Liver (tissue), 8 donors: ENCODE measurements at regions not wholly inside any gene's neighbourhood (a gene's known extent, or its start where the extent isn't known, plus 50 kb on each side); places are given as distances from the start of the nearest gene placed in this dataset.
"Not testable (repeated sequence)": the region's sequence is repeated elsewhere in the genome, so short reads cannot be mapped to it uniquely, and the experiment has no call there.

Experiments used
- DNase-seq: peaks from one replicate; pipeline ENCODE4 v3.0.0-alpha.2; 2017; ENCODE audit warnings: low spot score
- H3K27ac ChIP-seq, 2 donors: one replicate each; pipeline ENCODE4 v1.7.0; 2013; ENCODE audit warnings: inconsistent platforms in 2 of 2, low read length in 2 of 2, control low read depth in 1 of 2, low read depth in 1 of 2, mild to moderate bottlenecking in 1 of 2
- H3K27me3 ChIP-seq, 4 donors: one replicate each; pipeline versions ENCODE4 v1.6.1 to v1.7.0; 2013; ENCODE audit warnings: low read length in 3 of 4, inconsistent platforms in 1 of 4, mild to moderate bottlenecking in 1 of 4, moderate library complexity in 1 of 4; ENCODE audit not compliant: control insufficient read depth in 4 of 4, insufficient read depth in 4 of 4
- H3K36me3 ChIP-seq, 4 donors: one replicate each; pipeline versions ENCODE4 v1.6.1 to v1.7.0; 2013; ENCODE audit warnings: low read length in 3 of 4, mild to moderate bottlenecking in 3 of 4, low read depth in 1 of 4, moderate library complexity in 1 of 4; ENCODE audit not compliant: control insufficient read depth in 4 of 4, insufficient read depth in 3 of 4
- H3K4me1 ChIP-seq, 4 donors: one replicate each; pipeline versions ENCODE4 v1.6.1 to v1.7.0; 2013; ENCODE audit warnings: low read length in 3 of 4, mild to moderate bottlenecking in 3 of 4, moderate library complexity in 1 of 4; ENCODE audit not compliant: control insufficient read depth in 4 of 4, insufficient read depth in 4 of 4
- H3K4me3 ChIP-seq, 3 donors: one replicate each; pipeline versions ENCODE4 v1.6.1 to v1.7.0; 2013; ENCODE audit warnings: low read length in 3 of 3, control low read depth in 1 of 3, low read depth in 1 of 3, mild to moderate bottlenecking in 1 of 3
- H3K9ac ChIP-seq, 2 donors: one replicate each; pipeline ENCODE4 v1.7.0; 2013; ENCODE audit warnings: low read length in 2 of 2, mild to moderate bottlenecking in 2 of 2, moderate library complexity in 2 of 2, control low read depth in 1 of 2, low read depth in 1 of 2
- H3K9me3 ChIP-seq, 4 donors: one replicate each; pipeline versions ENCODE4 v1.6.1 to v1.7.0; 2013; ENCODE audit warnings: low read length in 3 of 4; ENCODE audit not compliant: control insufficient read depth in 4 of 4
- CTCF ChIP-seq: fragments of 150-350 bp; IDR thresholded peaks from 2 replicates; pipeline ENCODE4 v1.5.1; 2017; ENCODE audit warnings: improper control_type of control experiment, low read depth, low read length; ENCODE audit not compliant: missing input control
- EGR1 ChIP-seq, 2 donors: IDR thresholded peaks; 2 replicates each; pipeline ENCODE4 v1.6.1; 2016 to 2018; ENCODE audit warnings: antibody characterized with exemption in 2 of 2, low read depth in 2 of 2
- FOXA1 ChIP-seq: IDR thresholded peaks from 2 replicates; pipeline ENCODE4 v1.6.1; 2016; ENCODE audit warnings: antibody characterized with exemption
- GABPA ChIP-seq, 2 donors: IDR thresholded peaks in 1 of 2; conservative IDR thresholded peaks in 1 of 2; 2 replicates each; pipeline ENCODE4 v1.6.1; 2016; ENCODE audit warnings: antibody characterized with exemption in 2 of 2, mild to moderate bottlenecking in 1 of 2, moderate library complexity in 1 of 2
- HNF4G ChIP-seq: IDR thresholded peaks from 2 replicates; pipeline ENCODE4 v1.6.1; 2016; ENCODE audit warnings: antibody characterized with exemption
- JUND ChIP-seq, 2 donors: IDR thresholded peaks; 2 replicates each; pipeline ENCODE4 v1.6.1; 2016; ENCODE audit warnings: antibody characterized with exemption in 2 of 2
- MAX ChIP-seq: IDR thresholded peaks from 2 replicates; pipeline ENCODE4 v1.6.1; 2016; ENCODE audit warnings: antibody characterized with exemption
- REST ChIP-seq: IDR thresholded peaks from 2 replicates; pipeline ENCODE4 v1.6.1; 2016; ENCODE audit warnings: antibody characterized with exemption, mild to moderate bottlenecking
- RXRA ChIP-seq, 2 donors: IDR thresholded peaks; 2 replicates each; pipeline ENCODE4 v1.6.1; 2017 to 2018; ENCODE audit warnings: antibody characterized with exemption in 2 of 2, mild to moderate bottlenecking in 1 of 2
- SP1 ChIP-seq: IDR thresholded peaks from 2 replicates; pipeline ENCODE4 v1.6.1; 2018; ENCODE audit warnings: antibody characterized with exemption, mild to moderate bottlenecking
- TAF1 ChIP-seq: conservative IDR thresholded peaks from 2 replicates; pipeline ENCODE4 v1.6.1; 2016; ENCODE audit warnings: antibody characterized with exemption, mild to moderate bottlenecking
- YY1 ChIP-seq: IDR thresholded peaks from 2 replicates; pipeline ENCODE4 v1.6.1; 2016; ENCODE audit warnings: antibody characterized with exemption, mild to moderate bottlenecking
- WGBS: extraction: QIAGEN DNeasy Blood & Tissue Kit; methylation state at CpG from one replicate; pipeline ENCODE4 v1.1.7; 2013; 5-methylcytosine and 5-hydroxymethylcytosine counted together
- donor health status: healthy.
- donor health status: healthy.
- donor health status: healthy.
- donor health status: healthy.
- donor health status: healthy.

- Histone ChIP-seq H3K27me3 (no peaks in the 10 kb centered on the region), H3K9ac (no peak overlapping the region), H3K27ac (no peak overlapping the region), H3K4me1 (no peaks in the 10 kb centered on the region), H3K36me3 (no peaks in the 10 kb centered on the region), H3K9me3 (peaks cover 3 to 11% (median 6%) of the 10 kb centered on the region in 4 donors), H3K4me3 (peak overlapping the region in 1 of 3 donors; percentile 4)
- DNase-seq: no peak
- 87% methylated on average over 3 of the region's 3 CpGs for WGBS
- TF ChIP-seq SP1 (no peak), YY1 (no peak), MAX (no peak), TAF1 (no peak), CTCF (no peak), GABPA (IDR thresholded peaks at IDR 0.05 in 1 of 2, conservative IDR thresholded peaks at IDR 0.05 in 1 of 2) (no peak), FOXA1 (no peak), REST (no peak), RXRA (IDR thresholded peaks at IDR 0.05) (no peak), EGR1 (IDR thresholded peaks at IDR 0.05; ENCODE audit: low read depth in 2 of 2) (no peak), HNF4G (no peak)
Measured at GRCh38 chr2:185012643-185013042, 414.3 kb downstream of the ZNF804A start.

- H3K36me3 ChIP-seq: no peaks in the 10 kb centered on the region
- H3K4me3 ChIP-seq: no peak overlapping the region
- H3K9ac ChIP-seq: no peak overlapping the region
- no peaks in the 10 kb centered on the region for H3K4me1 ChIP-seq
- H3K27ac ChIP-seq: no peak overlapping the region
- DNase-seq: no peak
- TF ChIP-seq MAX (no peak), RXRA (IDR thresholded peaks at IDR 0.05) (no peak), JUND (IDR thresholded peaks at IDR 0.05) (no peak), GABPA (IDR thresholded peaks at IDR 0.05 in 1 of 2, conservative IDR thresholded peaks at IDR 0.05 in 1 of 2) (no peak)
- peaks cover 3 to 11% (median 6%) of the 10 kb centered on the region in 4 donors for H3K9me3 ChIP-seq
- no peaks in the 10 kb centered on the region for H3K27me3 ChIP-seq
Measured at GRCh38 chr2:185014076-185014475, 415.7 kb downstream of the ZNF804A start.

GRCh38 chr2:185025891-185026290 is 427.6 kb downstream of the ZNF804A start:
- not testable (repeated sequence) for H3K9me3 ChIP-seq, H3K27me3 ChIP-seq, DNase-seq, H3K9ac ChIP-seq, H3K4me3 ChIP-seq, H3K4me1 ChIP-seq, H3K36me3 ChIP-seq, H3K27ac ChIP-seq
- 63% methylated on average over 3 of the region's 3 CpGs for WGBS
